Breast epithelium (tissue), 4 donors: ENCODE measurements at regions not wholly inside any gene's neighbourhood (a gene's known extent, or its start where the extent isn't known, plus 50 kb on each side); places are given as distances from the start of the nearest gene placed in this dataset.

Source experiments
- DNase-seq, 2 donors: peaks; one replicate each; pipeline ENCODE4 v3.0.0-alpha.2; 2019; ENCODE audit warnings: low spot score in 2 of 2
- H3K27ac ChIP-seq, 2 donors: fragments of 200-600 bp; sonication (generic) in 1 of 2; one replicate each; pipeline ENCODE4 v1.5.1; 2016 to 2019; ENCODE audit warnings: mild to moderate bottlenecking in 1 of 2
- H3K27me3 ChIP-seq, 2 donors: fragments of 200-600 bp; sonication (generic) in 1 of 2; one replicate each; pipeline versions ENCODE4 v1.5.1 to v1.6.0; 2017 to 2019; ENCODE audit warnings: control low read depth in 1 of 2, mild to moderate bottlenecking in 1 of 2
- H3K36me3 ChIP-seq: fragments of 200-600 bp; one replicate; pipeline ENCODE4 v1.5.1; 2019
- H3K4me1 ChIP-seq, 2 donors: fragments of 200-600 bp; sonication (generic); one replicate each; pipeline ENCODE4 v1.5.1; 2016 to 2019; ENCODE audit warnings: control low read depth in 1 of 2
- H3K4me3 ChIP-seq, 3 donors: fragments of 200-600 bp; sonication (generic); 1 replicate in 2 of 3; 2 replicates in 1 of 3; pipeline ENCODE4 v1.5.1; 2016 to 2019; ENCODE audit warnings: mild to moderate bottlenecking in 3 of 3, moderate library complexity in 2 of 3
- H3K9me3 ChIP-seq, 2 donors: fragments of 200-600 bp; sonication (generic) in 1 of 2; one replicate each; pipeline ENCODE4 v1.5.1; 2016 to 2019; ENCODE audit warnings: control low read depth in 1 of 2
- CTCF ChIP-seq, 3 donors: fragments of 450-650 bp; IDR thresholded peaks; one replicate each; pipeline ENCODE4 v1.5.1; 2016 to 2017; ENCODE audit warnings: antibody characterized with exemption in 3 of 3, mild to moderate bottlenecking in 3 of 3, moderate library complexity in 3 of 3
- POLR2A ChIP-seq: fragments of 450-650 bp; IDR thresholded peaks from one replicate; pipeline ENCODE4 v1.6.1; 2016; ENCODE audit warnings: antibody characterized with exemption, mild to moderate bottlenecking, moderate library complexity
- POLR2AphosphoS5 ChIP-seq, 3 donors: sonication (generic); formaldehyde crosslinking; IDR thresholded peaks; one replicate each; pipeline ENCODE4 v1.6.1; 2017; ENCODE audit warnings: antibody characterized with exemption in 3 of 3
- intact Hi-C: fragments of 100-400 bp; cut with DNase I; formaldehyde crosslinking; loops from one replicate; pipeline ENCODE4 v1.15.1; 2023; ENCODE audit warnings: low total_unique reads

- Histone ChIP-seq H3K9me3 (peaks cover 0 to 16% of the 10 kb centered on the region in 2 donors), H3K27me3 (no peaks in the 10 kb centered on the region), H3K4me3 (no peak overlapping the region), H3K4me1 (no peaks in the 10 kb centered on the region), H3K27ac (no peak overlapping the region), H3K36me3 (no peaks in the 10 kb centered on the region)
- no peak for TF ChIP-seq CTCF (IDR thresholded peaks at IDR 0.05)
- TF ChIP-seq POLR2A = no peak
- no peak for TF ChIP-seq POLR2AphosphoS5 (IDR thresholded peaks at IDR 0.05)
- DNase-seq = no peak
- intact Hi-C loops = no loop called here
These were observed 243.3 kb downstream of the HLX start for GRCh38 chr1:221122501-221122900.

- intact Hi-C loops = no loop called here
- no peak for TF ChIP-seq POLR2A
- no peak for TF ChIP-seq POLR2AphosphoS5 (IDR thresholded peaks at IDR 0.05)
- no peak for TF ChIP-seq CTCF (IDR thresholded peaks at IDR 0.05)
- no peaks in the 10 kb centered on the region for H3K36me3 ChIP-seq
These were observed 246.7 kb downstream of the HLX start for GRCh38 chr1:221125976-221126375.

GRCh38 chr1:221137666-221138065 lies 258.4 kb downstream of the HLX start:
- H3K36me3 ChIP-seq = no peaks in the 10 kb centered on the region
- H3K4me1 ChIP-seq = no peaks in the 10 kb centered on the region
- DNase-seq = no peak
- no peaks in the 10 kb centered on the region for H3K9me3 ChIP-seq
- H3K4me3 ChIP-seq = no peak overlapping the region
- TF ChIP-seq POLR2A = no peak
- no peak for TF ChIP-seq CTCF (IDR thresholded peaks at IDR 0.05)
- no peak for TF ChIP-seq POLR2AphosphoS5 (IDR thresholded peaks at IDR 0.05)
- H3K27ac ChIP-seq = no peak overlapping the region
- H3K27me3 ChIP-seq = no peaks in the 10 kb centered on the region
- intact Hi-C loops = no loop called here

More at GRCh38 chr1:221125976-221126375, 246.7 kb downstream of the HLX start:
- no peak for DNase-seq
- peaks cover 0 to 12% of the 10 kb centered on the region in 2 donors for H3K9me3 ChIP-seq
- H3K4me1 ChIP-seq = no peaks in the 10 kb centered on the region
- H3K27me3 ChIP-seq = no peaks in the 10 kb centered on the region
- H3K27ac ChIP-seq = no peak overlapping the region
- H3K4me3 ChIP-seq = no peak overlapping the region

GRCh38 chr1:221138516-221138915 lies 259.3 kb downstream of the HLX start:
- H3K9me3 ChIP-seq = no peaks in the 10 kb centered on the region

GRCh38 chr1:221139991-221140390 lies 260.7 kb downstream of the HLX start:
- DNase-seq = no peak
- Histone ChIP-seq H3K27me3 (no peaks in the 10 kb centered on the region), H3K4me3 (no peak overlapping the region), H3K36me3 (no peaks in the 10 kb centered on the region), H3K9me3 (no peaks in the 10 kb centered on the region), H3K27ac (no peak overlapping the region), H3K4me1 (no peaks in the 10 kb centered on the region)
- TF ChIP-seq POLR2A (no peak), CTCF (IDR thresholded peaks at IDR 0.05) (no peak), POLR2AphosphoS5 (IDR thresholded peaks at IDR 0.05) (no peak)
- intact Hi-C loops = no loop called here

More at GRCh38 chr1:221138516-221138915, 259.3 kb downstream of the HLX start:
- Histone ChIP-seq H3K4me1 (no peaks in the 10 kb centered on the region), H3K27ac (no peak overlapping the region), H3K36me3 (no peaks in the 10 kb centered on the region), H3K27me3 (no peaks in the 10 kb centered on the region), H3K4me3 (no peak overlapping the region)
- intact Hi-C loops = no loop called here
- no peak for DNase-seq
- TF ChIP-seq CTCF (IDR thresholded peaks at IDR 0.05) (no peak), POLR2A (no peak), POLR2AphosphoS5 (IDR thresholded peaks at IDR 0.05) (no peak)
